ENCODE measurements at regions not wholly inside any gene's neighbourhood (a gene's known extent, or its start where the extent isn't known, plus 50 kb on each side); places are given as distances from the start of the nearest gene placed in this dataset.

- TF ChIP-seq CTCF (IDR thresholded peaks at IDR 0.05; ENCODE audit: control insufficient read depth, insufficient read depth, low read depth, low read length, missing control alignments): no peak
- H3K4me3 ChIP-seq (ENCODE audit: control insufficient read depth, low read depth, low read length): no peak overlapping the region
- DNase-seq (ENCODE audit: low read depth): no peak
Observed at GRCh38 chr2:56784046-56784445, 600.3 kb downstream of the CCDC85A start.

DNA sequence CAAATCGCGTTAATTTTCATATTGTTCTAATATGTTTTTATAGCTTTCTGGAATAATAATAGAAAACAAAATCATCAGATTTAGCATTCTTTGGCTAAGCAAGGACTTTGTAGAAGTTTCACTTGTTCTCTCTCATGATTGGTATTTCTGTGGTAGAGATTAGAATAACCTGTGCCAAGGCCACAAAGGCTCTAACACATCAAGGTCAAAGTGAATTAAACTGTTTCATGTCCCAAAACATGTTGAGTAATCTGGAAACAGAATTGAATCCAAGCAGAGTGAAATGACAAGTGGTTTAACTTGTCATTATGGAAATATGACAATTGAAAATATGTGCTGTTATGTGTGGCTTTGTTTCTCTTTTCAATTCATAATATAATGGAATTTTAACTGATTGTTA, 617.4 kb downstream of the CCDC85A start:
- no peak overlapping the region for H3K4me3 ChIP-seq (ENCODE audit: control insufficient read depth, low read depth, low read length)
- no peak for TF ChIP-seq CTCF (IDR thresholded peaks at IDR 0.05; ENCODE audit: control insufficient read depth, insufficient read depth, low read depth, low read length, missing control alignments)
- DNase-seq (ENCODE audit: low read depth): no peak

- TF ChIP-seq CTCF (IDR thresholded peaks at IDR 0.05; ENCODE audit: control insufficient read depth, insufficient read depth, low read depth, low read length, missing control alignments): no peak
- DNase-seq (ENCODE audit: low read depth): peak; percentile 13
- H3K4me3 ChIP-seq (ENCODE audit: control insufficient read depth, low read depth, low read length): no peak overlapping the region
Observed at GRCh38 chr2:56801770-56802169, 618.0 kb downstream of the CCDC85A start.

- H3K4me3 ChIP-seq (ENCODE audit: control insufficient read depth, low read depth, low read length): no peak overlapping the region
- DNase-seq (ENCODE audit: low read depth): no peak
- TF ChIP-seq CTCF (IDR thresholded peaks at IDR 0.05; ENCODE audit: control insufficient read depth, insufficient read depth, low read depth, low read length, missing control alignments): no peak
Observed at GRCh38 chr2:56803596-56803995, 619.8 kb downstream of the CCDC85A start.

DNA sequence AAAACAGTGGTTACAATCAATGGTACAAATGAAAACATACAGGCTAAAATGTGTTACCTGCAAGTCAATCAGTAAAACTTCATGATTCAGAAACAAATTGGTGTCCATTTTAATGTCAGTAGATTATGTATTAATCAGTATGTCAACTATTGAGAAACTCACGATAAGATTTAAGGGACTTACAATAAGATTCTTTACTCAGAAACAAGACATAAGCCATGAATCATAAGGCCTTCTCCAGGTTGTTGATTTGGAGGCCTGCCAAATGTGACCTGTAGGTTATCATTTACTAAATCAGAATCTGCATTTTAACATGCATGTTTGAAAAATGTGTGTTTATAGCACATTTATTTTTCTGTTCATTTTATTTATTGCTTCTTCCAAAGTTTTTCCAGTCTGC, 623.1 kb downstream of the CCDC85A start:
- DNase-seq (ENCODE audit: low read depth): no peak
- no peak overlapping the region for H3K4me3 ChIP-seq (ENCODE audit: control insufficient read depth, low read depth, low read length)
- TF ChIP-seq CTCF (IDR thresholded peaks at IDR 0.05; ENCODE audit: control insufficient read depth, insufficient read depth, low read depth, low read length, missing control alignments): no peak

GRCh38 chr2:56807861-56808260, 624.1 kb downstream of the CCDC85A start:
- TF ChIP-seq CTCF (IDR thresholded peaks at IDR 0.05; ENCODE audit: control insufficient read depth, insufficient read depth, low read depth, low read length, missing control alignments): no peak
- DNase-seq (ENCODE audit: low read depth): no peak

GRCh38 chr2:56811401-56811800, 627.6 kb downstream of the CCDC85A start:
- TF ChIP-seq CTCF (IDR thresholded peaks at IDR 0.05; ENCODE audit: control insufficient read depth, insufficient read depth, low read depth, low read length, missing control alignments): no peak
- no peak overlapping the region for H3K4me3 ChIP-seq (ENCODE audit: control insufficient read depth, low read depth, low read length)
- DNase-seq (ENCODE audit: low read depth): no peak

More at GRCh38 chr2:56807861-56808260, 624.1 kb downstream of the CCDC85A start:
- no peak overlapping the region for H3K4me3 ChIP-seq (ENCODE audit: control insufficient read depth, low read depth, low read length)

All from AG09309 (cell line).